B cell (primary cell): ENCODE measurements at regions not wholly inside any gene's neighbourhood (a gene's known extent, or its start where the extent isn't known, plus 50 kb on each side); places are given as distances from the start of the nearest gene placed in this dataset.

Experiments used
- ATAC-seq: fragments of 200-7000 bp; cut with Tn5 transposase; one replicate; pipeline ENCODE4 v1.10.0; 2021; ENCODE audit warnings: low read depth, mild to moderate bottlenecking, moderate number of reproducible peaks, moderate library complexity
- CTCF ChIA-PET: fragments of 350-600 bp; sonication (Branson Sonifier 250); formaldehyde crosslinking; loops from one replicate; lab custom pipeline; 2021; ENCODE audit warnings: antibody characterized with exemption, inconsistent platforms; lab: Charles Lee
- POLR2A ChIA-PET: fragments of 350-600 bp; sonication (Branson Sonifier 250); formaldehyde crosslinking; loops from one replicate; lab custom pipeline; 2021; ENCODE audit warnings: antibody characterized with exemption; lab: Charles Lee
- DNase-seq: peaks from one replicate; pipeline ENCODE4 v3.0.0; 2013
- H2AFZ ChIP-seq: 2 replicates; pipeline ENCODE4 v1.6.1; 2012; ENCODE audit warnings: mild to moderate bottlenecking, low read depth, low read length; ENCODE audit not compliant: insufficient read depth, poor library complexity, severe bottlenecking
- H3K27ac ChIP-seq, 2 donors: 1 replicate in 1 of 2; 2 replicates in 1 of 2; pipeline ENCODE4 v1.5.1; 2012 to 2013; ENCODE audit warnings: low read length in 2 of 2, mild to moderate bottlenecking in 2 of 2, moderate library complexity in 1 of 2
- H3K27me3 ChIP-seq, 4 experiments: fragments of 200-600 bp in 1 of 4; sonication (generic) in 1 of 4; replicated peaks in 1 of 4; 1 replicate in 2 of 4; 2 replicates in 2 of 4; pipeline versions ENCODE4 v1.6.1 to v1.7.0; 2013 to 2016; ENCODE audit warnings: low read length in 3 of 4, mild to moderate bottlenecking in 2 of 4, mixed read lengths in 1 of 4, moderate library complexity in 1 of 4; ENCODE audit not compliant: insufficient read depth in 4 of 4, control insufficient read depth in 3 of 4; ENCODE audit errors: control extremely low read depth in 1 of 4
- H3K36me3 ChIP-seq, 2 experiments: replicated peaks in 1 of 2; 1 replicate in 1 of 2; 2 replicates in 1 of 2; pipeline versions ENCODE4 v1.6.1 to v1.7.1; 2013; ENCODE audit warnings: low read length in 1 of 2; ENCODE audit not compliant: insufficient read depth in 2 of 2, control insufficient read depth in 1 of 2; ENCODE audit errors: control extremely low read depth in 1 of 2, extremely low read depth in 1 of 2
- H3K4me1 ChIP-seq, 2 donors: fragments of 200-600 bp in 1 of 2; sonication (generic) in 1 of 2; 1 replicate in 1 of 2; 2 replicates in 1 of 2; pipeline versions ENCODE4 v1.5.1 to v1.6.1; 2013 to 2017; ENCODE audit warnings: low read length in 2 of 2; ENCODE audit not compliant: control insufficient read depth in 2 of 2, insufficient read depth in 2 of 2
- H3K4me2 ChIP-seq: replicated peaks from 2 replicates; pipeline ENCODE3; 2012; ENCODE audit warnings: mild to moderate bottlenecking, low read depth, low read length; ENCODE audit not compliant: poor library complexity, severe bottlenecking
- H3K4me3 ChIP-seq, 5 experiments: fragments of 200-600 bp in 1 of 5; sonication (generic) in 1 of 5; 1 replicate in 3 of 5; 2 replicates in 2 of 5; pipeline versions ENCODE4 v1.5.1 to v1.7.0; 2011 to 2016; ENCODE audit warnings: low read length in 4 of 5, mild to moderate bottlenecking in 4 of 5, low read depth in 2 of 5, control low read depth in 1 of 5, moderate library complexity in 1 of 5; ENCODE audit not compliant: insufficient read depth in 1 of 5; ENCODE audit errors: control extremely low read depth in 1 of 5, extremely low read depth in 1 of 5
- H3K79me2 ChIP-seq: fragments of 200-600 bp; sonication (generic); one replicate; pipeline ENCODE4 v1.6.0; 2016; ENCODE audit warnings: low read length; ENCODE audit not compliant: control insufficient read depth, insufficient read depth
- H3K9ac ChIP-seq: fragments of 200-600 bp; sonication (generic); 2 replicates; pipeline ENCODE4 v1.6.1; 2017; ENCODE audit warnings: mild to moderate bottlenecking, low read length, moderate library complexity
- H3K9me3 ChIP-seq, 3 donors: one replicate each; pipeline versions ENCODE4 v1.6.1 to v1.7.1; 2013; ENCODE audit warnings: low read length in 2 of 3; ENCODE audit not compliant: control insufficient read depth in 2 of 3, insufficient read depth in 1 of 3; ENCODE audit errors: control extremely low read depth in 1 of 3
- H4K20me1 ChIP-seq: 2 replicates; pipeline ENCODE4 v1.6.0; 2012; ENCODE audit warnings: mild to moderate bottlenecking, low read length; ENCODE audit not compliant: insufficient read depth, control insufficient read depth, poor library complexity, severe bottlenecking
- H3K27ac Mint-ChIP-seq: one replicate; pipeline ENCODE4 v1.8.0; 2021; ENCODE audit warnings: mixed read lengths
- H3K27me3 Mint-ChIP-seq: one replicate; pipeline ENCODE4 v1.8.0; 2021; ENCODE audit warnings: mixed read lengths
- H3K4me1 Mint-ChIP-seq: one replicate; pipeline ENCODE4 v1.8.0; 2021; ENCODE audit warnings: mixed read lengths
- H3K4me3 Mint-ChIP-seq: one replicate; pipeline ENCODE4 v1.8.0; 2021; ENCODE audit warnings: mixed read lengths
- H3K9me3 Mint-ChIP-seq: one replicate; pipeline ENCODE4 v1.8.0; 2022; ENCODE audit warnings: mixed read lengths; ENCODE audit not compliant: insufficient read depth
- EZH2 ChIP-seq: IDR thresholded peaks from 2 replicates; pipeline ENCODE4 v1.6.1; 2012; ENCODE audit warnings: borderline replicate concordance, low read depth, mild to moderate bottlenecking, moderate library complexity, low read length; ENCODE audit not compliant: insufficient read depth, poor library complexity, severe bottlenecking
- WGBS: methylation state at CpG from one replicate; pipeline ENCODE4 v1.1.5; 2013; ENCODE audit warnings: missing lambda C conversion rate; ENCODE audit not compliant: insufficient coverage; 5-methylcytosine and 5-hydroxymethylcytosine counted together
- intact Hi-C: fragments of 100-400 bp; cut with micrococcal nuclease; formaldehyde crosslinking; loops from one replicate; pipeline ENCODE4 v1.10.0; 2022
- TF ChIP-seq, protein P1 (sequence below): fragments of 200-600 bp; IDR thresholded peaks from one replicate; pipeline ENCODE4 v1.8.0; 2022; ENCODE audit warnings: antibody characterized with exemption, mild to moderate bottlenecking

DNA sequence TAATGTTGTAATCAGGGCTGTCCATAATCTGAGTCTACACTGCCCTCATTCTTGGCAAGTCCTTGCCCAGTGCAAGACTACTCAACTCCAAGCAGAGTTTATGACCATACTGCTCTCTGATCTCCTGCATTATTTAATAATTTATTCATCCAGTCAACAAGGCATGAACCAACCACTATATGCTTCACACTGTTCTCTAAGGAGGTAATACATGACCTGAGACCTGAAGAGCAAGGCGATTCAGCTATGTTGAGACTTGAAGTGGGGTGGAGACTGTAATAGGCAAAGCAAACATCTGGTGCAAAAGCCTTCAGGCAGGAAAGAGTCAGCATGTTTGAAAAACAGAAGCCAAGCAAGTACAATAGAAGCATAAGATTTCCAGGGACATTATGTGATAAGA is 1362.8 kb downstream of the ROBO2 start:
- Mint-ChIP-seq H3K4me1 (no peaks in the 10 kb centered on the region), H3K4me3 (no peak overlapping the region), H3K27me3 (no peaks in the 10 kb centered on the region), H3K9me3 (no peaks in the 10 kb centered on the region), H3K27ac (no peak overlapping the region)
- intact Hi-C loops = no loop called here
- POLR2A ChIA-PET = no interaction called here
- no peak overlapping the region for H3K4me3 ChIP-seq
- H3K9me3 ChIP-seq = peaks cover 0 to 1% (median 0%) of the 10 kb centered on the region in 3 donors
- CTCF ChIA-PET = no interaction called here
- H3K27ac ChIP-seq = no peak overlapping the region
- no peaks in the 10 kb centered on the region for H3K27me3 ChIP-seq
- WGBS = 80% methylated on average over 1 of the region's 1 CpG
- DNase-seq = no peak
- H4K20me1 ChIP-seq = no peaks in the 10 kb centered on the region
- no peaks in the 10 kb centered on the region for H3K4me1 ChIP-seq
- no peak overlapping the region for H3K9ac ChIP-seq
- ATAC-seq = no peak
- no peak overlapping the region for H3K4me2 ChIP-seq
- no peaks in the 10 kb centered on the region for H3K79me2 ChIP-seq
- TF ChIP-seq, protein P1, sequence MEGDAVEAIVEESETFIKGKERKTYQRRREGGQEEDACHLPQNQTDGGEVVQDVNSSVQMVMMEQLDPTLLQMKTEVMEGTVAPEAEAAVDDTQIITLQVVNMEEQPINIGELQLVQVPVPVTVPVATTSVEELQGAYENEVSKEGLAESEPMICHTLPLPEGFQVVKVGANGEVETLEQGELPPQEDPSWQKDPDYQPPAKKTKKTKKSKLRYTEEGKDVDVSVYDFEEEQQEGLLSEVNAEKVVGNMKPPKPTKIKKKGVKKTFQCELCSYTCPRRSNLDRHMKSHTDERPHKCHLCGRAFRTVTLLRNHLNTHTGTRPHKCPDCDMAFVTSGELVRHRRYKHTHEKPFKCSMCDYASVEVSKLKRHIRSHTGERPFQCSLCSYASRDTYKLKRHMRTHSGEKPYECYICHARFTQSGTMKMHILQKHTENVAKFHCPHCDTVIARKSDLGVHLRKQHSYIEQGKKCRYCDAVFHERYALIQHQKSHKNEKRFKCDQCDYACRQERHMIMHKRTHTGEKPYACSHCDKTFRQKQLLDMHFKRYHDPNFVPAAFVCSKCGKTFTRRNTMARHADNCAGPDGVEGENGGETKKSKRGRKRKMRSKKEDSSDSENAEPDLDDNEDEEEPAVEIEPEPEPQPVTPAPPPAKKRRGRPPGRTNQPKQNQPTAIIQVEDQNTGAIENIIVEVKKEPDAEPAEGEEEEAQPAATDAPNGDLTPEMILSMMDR = no peak
- TF ChIP-seq EZH2 = no peak
- H2AFZ ChIP-seq = no peak overlapping the region
- no peaks in the 10 kb centered on the region for H3K36me3 ChIP-seq

DNA sequence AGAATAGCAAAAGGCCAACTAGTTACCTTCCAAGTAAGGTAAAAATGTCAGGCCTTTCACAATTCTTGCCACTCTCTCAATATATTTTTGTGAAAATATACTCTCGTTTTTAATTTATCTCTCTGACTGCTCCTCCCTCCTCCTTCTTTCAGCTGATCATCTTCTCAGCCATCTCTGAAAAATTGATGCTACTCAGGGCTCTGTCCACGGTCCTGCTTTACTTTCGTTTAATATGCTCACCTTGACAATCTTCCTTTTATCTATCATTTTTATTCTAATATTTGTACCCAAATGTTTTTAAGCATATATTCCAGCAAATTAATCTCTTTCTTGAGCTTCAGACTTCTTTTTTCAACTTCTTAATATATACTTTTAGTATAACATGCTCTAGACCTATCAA is 1362.1 kb downstream of the ROBO1 start:
- WGBS = 88% methylated on average over 2 of the region's 3 CpGs
- Histone ChIP-seq H3K4me1 (no peaks in the 10 kb centered on the region), H3K79me2 (no peaks in the 10 kb centered on the region), H3K9me3 (peaks cover 0 to 1% (median 0%) of the 10 kb centered on the region in 3 donors), H3K9ac (no peak overlapping the region), H4K20me1 (no peaks in the 10 kb centered on the region), H3K27me3 (no peaks in the 10 kb centered on the region), H3K36me3 (no peaks in the 10 kb centered on the region), H3K4me2 (no peak overlapping the region), H3K4me3 (no peak overlapping the region), H2AFZ (no peak overlapping the region), H3K27ac (no peak overlapping the region)
- no peak overlapping the region for H3K27ac Mint-ChIP-seq
- intact Hi-C loops = no loop called here
- DNase-seq (no peak), ATAC-seq (no peak)
- CTCF ChIA-PET = no interaction called here
- no peak overlapping the region for H3K4me3 Mint-ChIP-seq
- no peaks in the 10 kb centered on the region for H3K9me3 Mint-ChIP-seq
- TF ChIP-seq EZH2 = no peak
- TF ChIP-seq, protein P1 = no peak
- no peaks in the 10 kb centered on the region for H3K27me3 Mint-ChIP-seq
- POLR2A ChIA-PET = no interaction called here
- no peaks in the 10 kb centered on the region for H3K4me1 Mint-ChIP-seq
